HG02852 (cell line): ENCODE measurements at regions not wholly inside any gene's neighbourhood (a gene's known extent, or its start where the extent isn't known, plus 50 kb on each side); places are given as distances from the start of the nearest gene placed in this dataset.
"Not testable (repeated sequence)": the region's sequence is repeated elsewhere in the genome, so short reads cannot be mapped to it uniquely, and the experiment has no call there.

ENCODE experiments used
- ATAC-seq: cut with Tn5 transposase; IDR thresholded peaks from one replicate; pipeline ENCODE4 v1.9.1; 2021; ENCODE audit warnings: mild to moderate bottlenecking, moderate library complexity; ENCODE audit not compliant: unreplicated experiment

- ATAC-seq: not testable (repeated sequence)
Measured at GRCh38 chr6:26956078-26956600, 291.4 kb upstream of the PRSS16 start.

GRCh38 chr6:26956601-26957184 lies 290.8 kb upstream of the PRSS16 start:
- not testable (repeated sequence) for ATAC-seq

- ATAC-seq: not testable (repeated sequence)
Measured at GRCh38 chr6:26957399-26958127, 289.9 kb upstream of the PRSS16 start.

- not testable (repeated sequence) for ATAC-seq
Measured at GRCh38 chr6:26961236-26961635, 286.3 kb upstream of the PRSS16 start.

GRCh38 chr6:27002447-27002846 lies 245.1 kb upstream of the PRSS16 start:
- ATAC-seq: no peak

- no peak for ATAC-seq
Measured at GRCh38 chr6:27007020-27007419, 240.5 kb upstream of the PRSS16 start.

- ATAC-seq: not testable (repeated sequence)
Measured at GRCh38 chr6:27008613-27009012, 238.9 kb upstream of the PRSS16 start.

- not testable (repeated sequence) for ATAC-seq
Measured at GRCh38 chr6:27014053-27014452, 233.4 kb upstream of the PRSS16 start.

GRCh38 chr6:27016689-27017088 lies 230.8 kb upstream of the PRSS16 start:
- ATAC-seq: no peak

- ATAC-seq: not testable (repeated sequence)
Measured at GRCh38 chr6:27018401-27018800, 229.1 kb upstream of the PRSS16 start.

GRCh38 chr6:27019651-27020552 lies 227.6 kb upstream of the PRSS16 start:
- ATAC-seq: peak; percentile 81

- ATAC-seq: no peak
Measured at GRCh38 chr6:27020553-27020880, 227.0 kb upstream of the PRSS16 start.

GRCh38 chr6:27023664-27024063 lies 223.8 kb upstream of the PRSS16 start:
- no peak for ATAC-seq

GRCh38 chr6:27025351-27025750 lies 222.2 kb upstream of the PRSS16 start:
- ATAC-seq: no peak

GRCh38 chr6:27026361-27026760 lies 221.1 kb upstream of the PRSS16 start:
- ATAC-seq: no peak

GRCh38 chr6:27031302-27031701 lies 216.2 kb upstream of the PRSS16 start:
- ATAC-seq: no peak

- ATAC-seq: no peak
Measured at GRCh38 chr6:27038498-27038897, 209.0 kb upstream of the PRSS16 start.

GRCh38 chr6:27040244-27041042 lies 207.1 kb upstream of the PRSS16 start:
- ATAC-seq: no peak

GRCh38 chr6:27043244-27043643 lies 204.3 kb upstream of the PRSS16 start:
- no peak for ATAC-seq

GRCh38 chr6:27045131-27045530 lies 202.4 kb upstream of the PRSS16 start:
- ATAC-seq: not testable (repeated sequence)

- not testable (repeated sequence) for ATAC-seq
Measured at GRCh38 chr6:27047725-27048124, 199.8 kb upstream of the PRSS16 start.
